HL-60 (cell line): ENCODE measurements at regions not wholly inside any gene's neighbourhood (a gene's known extent, or its start where the extent isn't known, plus 50 kb on each side); places are given as distances from the start of the nearest gene placed in this dataset.

Experiments used
- DNase-seq, 2 experiments: peaks; one replicate each; pipeline ENCODE4 v3.0.0-alpha.2; 2010 to 2020; ENCODE audit warnings: low read depth in 1 of 2, low spot score in 1 of 2
- H3K27ac ChIP-seq: fragments of 250-450 bp; sonication (Bioruptor Pico); replicated peaks from 2 replicates; pipeline ENCODE4 v1.5.1; 2020; ENCODE audit warnings: mild to moderate bottlenecking, moderate library complexity
- H3K27me3 ChIP-seq: fragments of 250-450 bp; sonication (Bioruptor Pico); 2 replicates; pipeline ENCODE4 v1.5.1; 2021; ENCODE audit warnings: mild to moderate bottlenecking, moderate library complexity; ENCODE audit not compliant: insufficient read depth, poor library complexity, severe bottlenecking
- H3K4me3 ChIP-seq: replicated peaks from 2 replicates; pipeline ENCODE4 v1.5.1; 2011; ENCODE audit warnings: mild to moderate bottlenecking, control low read depth, low read length; ENCODE audit not compliant: insufficient read depth
- GABPA ChIP-seq: IDR thresholded peaks from 2 replicates; pipeline ENCODE4 v1.6.1; 2012; ENCODE audit warnings: low read depth
- POLR2AphosphoS5 ChIP-seq: IDR thresholded peaks from 2 replicates; pipeline ENCODE4 v1.6.1; 2012; ENCODE audit warnings: low read depth
- SPI1 ChIP-seq: IDR thresholded peaks from 2 replicates; pipeline ENCODE4 v1.6.1; 2012; ENCODE audit warnings: low read depth, mild to moderate bottlenecking, borderline replicate concordance
- TF ChIP-seq, protein P1 (sequence below): IDR thresholded peaks from one replicate; pipeline ENCODE4 v1.5.1; 2011; ENCODE audit warnings: low read length, control low read depth, inconsistent platforms; ENCODE audit not compliant: insufficient read depth
- TF ChIP-seq, protein P2 (sequence below): IDR thresholded peaks from 2 replicates; pipeline ENCODE4 v1.6.1; 2012; ENCODE audit warnings: low read depth; ENCODE audit not compliant: insufficient replicate concordance

GRCh38 chr5:69006030-69006429 is 87.8 kb upstream of the SLC30A5 start:
- DNase-seq, result no peak
- no peak overlapping the region for H3K4me3 ChIP-seq
- H3K27me3 ChIP-seq, result no peaks in the 10 kb centered on the region
- TF ChIP-seq SPI1 (no peak), POLR2AphosphoS5 (no peak), GABPA (no peak)
- TF ChIP-seq, protein P1, sequence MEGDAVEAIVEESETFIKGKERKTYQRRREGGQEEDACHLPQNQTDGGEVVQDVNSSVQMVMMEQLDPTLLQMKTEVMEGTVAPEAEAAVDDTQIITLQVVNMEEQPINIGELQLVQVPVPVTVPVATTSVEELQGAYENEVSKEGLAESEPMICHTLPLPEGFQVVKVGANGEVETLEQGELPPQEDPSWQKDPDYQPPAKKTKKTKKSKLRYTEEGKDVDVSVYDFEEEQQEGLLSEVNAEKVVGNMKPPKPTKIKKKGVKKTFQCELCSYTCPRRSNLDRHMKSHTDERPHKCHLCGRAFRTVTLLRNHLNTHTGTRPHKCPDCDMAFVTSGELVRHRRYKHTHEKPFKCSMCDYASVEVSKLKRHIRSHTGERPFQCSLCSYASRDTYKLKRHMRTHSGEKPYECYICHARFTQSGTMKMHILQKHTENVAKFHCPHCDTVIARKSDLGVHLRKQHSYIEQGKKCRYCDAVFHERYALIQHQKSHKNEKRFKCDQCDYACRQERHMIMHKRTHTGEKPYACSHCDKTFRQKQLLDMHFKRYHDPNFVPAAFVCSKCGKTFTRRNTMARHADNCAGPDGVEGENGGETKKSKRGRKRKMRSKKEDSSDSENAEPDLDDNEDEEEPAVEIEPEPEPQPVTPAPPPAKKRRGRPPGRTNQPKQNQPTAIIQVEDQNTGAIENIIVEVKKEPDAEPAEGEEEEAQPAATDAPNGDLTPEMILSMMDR, result no peak
- TF ChIP-seq, protein P2, sequence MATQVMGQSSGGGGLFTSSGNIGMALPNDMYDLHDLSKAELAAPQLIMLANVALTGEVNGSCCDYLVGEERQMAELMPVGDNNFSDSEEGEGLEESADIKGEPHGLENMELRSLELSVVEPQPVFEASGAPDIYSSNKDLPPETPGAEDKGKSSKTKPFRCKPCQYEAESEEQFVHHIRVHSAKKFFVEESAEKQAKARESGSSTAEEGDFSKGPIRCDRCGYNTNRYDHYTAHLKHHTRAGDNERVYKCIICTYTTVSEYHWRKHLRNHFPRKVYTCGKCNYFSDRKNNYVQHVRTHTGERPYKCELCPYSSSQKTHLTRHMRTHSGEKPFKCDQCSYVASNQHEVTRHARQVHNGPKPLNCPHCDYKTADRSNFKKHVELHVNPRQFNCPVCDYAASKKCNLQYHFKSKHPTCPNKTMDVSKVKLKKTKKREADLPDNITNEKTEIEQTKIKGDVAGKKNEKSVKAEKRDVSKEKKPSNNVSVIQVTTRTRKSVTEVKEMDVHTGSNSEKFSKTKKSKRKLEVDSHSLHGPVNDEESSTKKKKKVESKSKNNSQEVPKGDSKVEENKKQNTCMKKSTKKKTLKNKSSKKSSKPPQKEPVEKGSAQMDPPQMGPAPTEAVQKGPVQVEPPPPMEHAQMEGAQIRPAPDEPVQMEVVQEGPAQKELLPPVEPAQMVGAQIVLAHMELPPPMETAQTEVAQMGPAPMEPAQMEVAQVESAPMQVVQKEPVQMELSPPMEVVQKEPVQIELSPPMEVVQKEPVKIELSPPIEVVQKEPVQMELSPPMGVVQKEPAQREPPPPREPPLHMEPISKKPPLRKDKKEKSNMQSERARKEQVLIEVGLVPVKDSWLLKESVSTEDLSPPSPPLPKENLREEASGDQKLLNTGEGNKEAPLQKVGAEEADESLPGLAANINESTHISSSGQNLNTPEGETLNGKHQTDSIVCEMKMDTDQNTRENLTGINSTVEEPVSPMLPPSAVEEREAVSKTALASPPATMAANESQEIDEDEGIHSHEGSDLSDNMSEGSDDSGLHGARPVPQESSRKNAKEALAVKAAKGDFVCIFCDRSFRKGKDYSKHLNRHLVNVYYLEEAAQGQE, result no peak
- no peak overlapping the region for H3K27ac ChIP-seq

DNA sequence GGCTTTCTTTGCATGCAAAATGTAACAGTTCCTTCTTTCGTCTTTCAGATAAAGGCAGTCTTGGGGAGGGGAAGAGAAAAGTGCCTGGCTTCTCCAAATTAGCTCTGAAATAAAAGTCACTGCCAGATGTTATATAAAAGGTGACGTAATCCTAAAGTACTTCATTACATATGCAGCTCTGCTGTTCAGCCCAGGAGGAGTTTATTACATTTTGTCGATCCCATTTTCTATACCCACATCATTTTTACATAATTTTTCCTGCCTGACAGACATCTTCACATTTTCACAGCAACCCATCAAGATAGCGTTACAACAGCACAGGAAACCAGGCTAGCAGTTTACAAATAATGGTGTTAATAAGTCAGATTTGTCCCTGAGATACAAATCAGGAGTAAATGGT is 86.7 kb upstream of the SLC30A5 start:
- H3K27me3 ChIP-seq, result no peaks in the 10 kb centered on the region
- DNase-seq, result no peak
- H3K27ac ChIP-seq, result no peak overlapping the region
- TF ChIP-seq SPI1 (no peak), GABPA (no peak), POLR2AphosphoS5 (no peak)
- TF ChIP-seq, protein P1, result no peak
- TF ChIP-seq, protein P2, result no peak
- no peak overlapping the region for H3K4me3 ChIP-seq

DNA sequence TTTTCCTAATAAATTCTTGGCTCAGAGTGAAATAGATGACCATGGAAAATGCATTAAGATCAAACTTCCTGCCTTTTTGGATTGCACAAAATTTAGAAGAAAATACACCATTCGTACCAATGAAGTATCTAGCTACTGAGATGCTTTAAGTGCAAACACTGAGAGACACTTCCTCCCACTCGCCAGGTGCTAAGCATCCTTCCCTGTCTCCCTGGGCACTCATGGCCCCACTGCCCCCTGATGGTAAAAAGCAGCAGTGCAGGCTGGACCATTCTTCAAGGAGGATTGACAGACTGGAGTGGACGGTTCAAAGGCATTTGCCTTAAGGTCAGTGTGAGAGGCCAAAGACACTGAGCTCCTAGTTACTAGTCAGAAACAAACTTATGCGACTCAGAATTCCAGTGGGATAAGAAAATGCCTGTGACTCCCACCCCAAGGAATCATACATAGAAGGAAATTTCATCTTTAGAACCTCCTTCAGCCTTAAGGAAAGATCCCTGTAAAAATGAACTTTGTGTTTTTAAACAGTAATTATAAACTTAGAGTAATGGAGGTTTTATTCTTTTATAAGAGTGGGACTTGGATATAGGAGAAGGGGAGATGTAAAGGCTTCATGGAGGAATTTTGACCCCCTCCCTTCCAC is 86.0 kb upstream of the SLC30A5 start:
- Histone ChIP-seq H3K27ac (no peak overlapping the region), H3K4me3 (no peak overlapping the region), H3K27me3 (no peaks in the 10 kb centered on the region)
- TF ChIP-seq SPI1 (peak; percentile 38; the same call in 1 of the 2 replicates), GABPA (no peak)
- TF ChIP-seq, protein P1, result peak; percentile 55
- TF ChIP-seq, protein P2, result no peak
- DNase-seq, result peak; percentile 10 to 34
